Mucosa of descending colon (tissue), 3 donors: ENCODE measurements at regions not wholly inside any gene's neighbourhood (a gene's known extent, or its start where the extent isn't known, plus 50 kb on each side); places are given as distances from the start of the nearest gene placed in this dataset.
"Not testable (repeated sequence)": the region's sequence is repeated elsewhere in the genome, so short reads cannot be mapped to it uniquely, and the experiment has no call there.

Experiments
- ATAC-seq: fragments of 200-7000 bp; cut with Tn5 transposase; one replicate; pipeline ENCODE4 v1.9.1; 2020; ENCODE audit warnings: mild to moderate bottlenecking, moderate library complexity
- DNase-seq, 3 donors: peaks; one replicate each; pipeline ENCODE4 v3.0.0-alpha.2; 2020
- H3K36me3 ChIP-seq: fragments of 200-600 bp; one replicate; pipeline ENCODE4 v1.8.0; 2021; ENCODE audit warnings: low read depth, mild to moderate bottlenecking
- H3K4me1 ChIP-seq: fragments of 200-600 bp; one replicate; pipeline ENCODE4 v1.8.0; 2021; ENCODE audit warnings: low read depth, mild to moderate bottlenecking
- H3K4me3 ChIP-seq: fragments of 200-600 bp; one replicate; pipeline ENCODE4 v1.8.0; 2021; ENCODE audit warnings: mild to moderate bottlenecking
- H3K9me3 ChIP-seq: fragments of 200-600 bp; one replicate; pipeline ENCODE4 v1.8.0; 2021; ENCODE audit warnings: mild to moderate bottlenecking
- intact Hi-C, 2 donors: fragments of 100-400 bp; cut with DNase I in 1 of 2; cut with micrococcal nuclease in 1 of 2; formaldehyde crosslinking; loops; one replicate each; pipeline versions ENCODE4 v1.11.0 to v1.11.1; 2022; cut with DNase I, micrococcal nuclease
- TF ChIP-seq, protein P1 (sequence below): fragments of 200-600 bp; IDR thresholded peaks from one replicate; pipeline ENCODE4 v1.8.0; 2022; ENCODE audit warnings: antibody characterized with exemption, mild to moderate bottlenecking
- donor health status: DM: no; HTN: no; CAD: no; lungs with moderate emphysema.
- donor health status: DM: no; HTN: no; CAD: no.
- donor health status: DM: no; HTN: yes; CAD: no.

DNA sequence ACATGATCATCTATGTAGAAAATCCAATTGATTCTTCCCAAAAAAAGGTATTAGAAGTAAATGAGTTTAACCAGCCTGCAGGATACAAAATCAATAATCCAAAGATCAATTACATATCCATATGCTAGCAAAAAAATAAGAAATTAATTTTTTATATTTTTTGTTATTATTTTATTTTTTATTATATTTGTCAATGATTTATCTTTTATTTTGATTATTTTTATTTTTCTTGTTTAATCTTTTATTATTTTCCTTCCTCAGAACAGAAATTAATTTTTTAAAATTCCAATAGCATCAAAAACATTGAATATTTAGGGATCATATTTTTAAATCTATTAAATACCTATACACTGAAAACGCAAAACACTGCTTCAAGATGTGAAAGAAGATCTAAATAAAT lies 331.2 kb downstream of the PLPP3 start:
- TF ChIP-seq, protein P1, sequence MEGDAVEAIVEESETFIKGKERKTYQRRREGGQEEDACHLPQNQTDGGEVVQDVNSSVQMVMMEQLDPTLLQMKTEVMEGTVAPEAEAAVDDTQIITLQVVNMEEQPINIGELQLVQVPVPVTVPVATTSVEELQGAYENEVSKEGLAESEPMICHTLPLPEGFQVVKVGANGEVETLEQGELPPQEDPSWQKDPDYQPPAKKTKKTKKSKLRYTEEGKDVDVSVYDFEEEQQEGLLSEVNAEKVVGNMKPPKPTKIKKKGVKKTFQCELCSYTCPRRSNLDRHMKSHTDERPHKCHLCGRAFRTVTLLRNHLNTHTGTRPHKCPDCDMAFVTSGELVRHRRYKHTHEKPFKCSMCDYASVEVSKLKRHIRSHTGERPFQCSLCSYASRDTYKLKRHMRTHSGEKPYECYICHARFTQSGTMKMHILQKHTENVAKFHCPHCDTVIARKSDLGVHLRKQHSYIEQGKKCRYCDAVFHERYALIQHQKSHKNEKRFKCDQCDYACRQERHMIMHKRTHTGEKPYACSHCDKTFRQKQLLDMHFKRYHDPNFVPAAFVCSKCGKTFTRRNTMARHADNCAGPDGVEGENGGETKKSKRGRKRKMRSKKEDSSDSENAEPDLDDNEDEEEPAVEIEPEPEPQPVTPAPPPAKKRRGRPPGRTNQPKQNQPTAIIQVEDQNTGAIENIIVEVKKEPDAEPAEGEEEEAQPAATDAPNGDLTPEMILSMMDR: no peak
- DNase-seq (no peak), ATAC-seq (no peak)
- H3K4me3 ChIP-seq: no peak overlapping the region
- no peaks in the 10 kb centered on the region for H3K4me1 ChIP-seq
- H3K9me3 ChIP-seq: no peaks in the 10 kb centered on the region
- no peaks in the 10 kb centered on the region for H3K36me3 ChIP-seq
- intact Hi-C loops: no loop called here

DNA sequence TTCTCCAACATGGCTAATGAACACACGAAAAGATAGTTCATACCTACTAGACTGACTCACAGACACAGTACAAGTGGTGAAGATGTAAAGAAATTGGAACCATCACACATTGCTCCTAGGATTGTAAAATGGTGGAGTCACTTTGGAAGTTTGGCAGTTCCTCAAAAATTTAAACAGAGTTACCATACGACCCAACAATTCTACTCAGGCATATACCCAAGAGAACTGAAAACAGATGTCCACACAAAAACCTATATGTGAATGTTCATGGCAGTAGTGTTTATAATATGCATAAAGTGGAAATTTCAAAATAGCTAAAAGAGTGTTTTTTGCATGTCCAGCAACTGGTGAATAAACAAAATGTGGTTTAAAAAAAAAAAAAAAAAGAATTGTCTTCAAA lies 332.6 kb downstream of the PLPP3 start:
- H3K36me3 ChIP-seq, DNase-seq, intact Hi-C loops, H3K4me3 ChIP-seq, ATAC-seq, H3K9me3 ChIP-seq, H3K4me1 ChIP-seq: not testable (repeated sequence)

DNA sequence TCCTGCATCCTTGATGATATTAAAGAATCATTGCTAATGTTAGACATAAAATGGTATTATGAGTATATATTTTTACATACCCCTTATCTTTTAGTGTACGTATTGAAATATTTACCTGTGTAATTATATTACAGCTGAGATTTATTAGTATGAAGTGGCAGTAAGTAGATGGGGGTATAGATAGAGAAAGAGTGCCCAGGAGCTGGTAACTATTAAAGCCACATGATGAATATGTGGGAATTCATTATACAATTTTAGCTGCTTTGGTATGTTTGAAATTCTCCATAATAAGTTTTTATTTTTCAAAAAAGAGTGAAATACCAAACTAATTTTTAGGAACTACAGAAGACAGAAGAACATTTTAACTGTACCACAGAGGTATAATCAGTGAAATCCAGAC lies 339.0 kb downstream of the PLPP3 start:
- Histone ChIP-seq H3K9me3 (no peaks in the 10 kb centered on the region), H3K36me3 (no peaks in the 10 kb centered on the region), H3K4me1 (no peaks in the 10 kb centered on the region), H3K4me3 (no peak overlapping the region)
- intact Hi-C loops: no loop called here
- no peak for DNase-seq
- TF ChIP-seq, protein P1: no peak
- no peak for ATAC-seq

DNA sequence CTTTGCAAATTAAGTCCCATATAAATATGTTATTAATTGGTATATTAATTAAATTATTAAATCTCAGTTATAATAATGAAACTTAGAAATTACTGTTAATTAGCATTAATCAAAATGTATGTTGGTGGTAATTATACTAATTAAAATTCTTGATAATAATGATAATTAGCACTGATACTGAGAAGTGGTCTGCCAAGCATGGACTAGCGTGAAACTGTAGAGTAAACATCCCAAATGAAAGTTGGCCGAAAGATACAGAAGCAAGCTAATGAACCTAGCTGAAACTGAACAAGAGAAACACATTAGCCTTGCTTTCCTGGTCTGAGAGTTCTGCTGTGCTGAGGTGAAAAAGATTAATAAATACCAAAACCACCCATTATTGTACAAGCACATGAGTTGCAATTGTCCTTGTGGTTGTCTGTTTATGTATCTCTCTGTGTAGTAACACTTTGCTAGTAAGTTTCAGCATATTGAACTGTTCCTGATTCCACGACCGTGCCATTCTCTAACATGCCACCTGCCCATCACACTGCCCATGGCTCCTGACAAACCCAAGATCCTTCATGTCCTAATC lies 341.8 kb downstream of the PLPP3 start:
- TF ChIP-seq, protein P1: no peak
- Histone ChIP-seq H3K4me1 (no peaks in the 10 kb centered on the region), H3K9me3 (no peaks in the 10 kb centered on the region), H3K4me3 (no peak overlapping the region), H3K36me3 (no peaks in the 10 kb centered on the region)
- intact Hi-C loops: no loop called here
- no peak for ATAC-seq
- no peak for DNase-seq

DNA sequence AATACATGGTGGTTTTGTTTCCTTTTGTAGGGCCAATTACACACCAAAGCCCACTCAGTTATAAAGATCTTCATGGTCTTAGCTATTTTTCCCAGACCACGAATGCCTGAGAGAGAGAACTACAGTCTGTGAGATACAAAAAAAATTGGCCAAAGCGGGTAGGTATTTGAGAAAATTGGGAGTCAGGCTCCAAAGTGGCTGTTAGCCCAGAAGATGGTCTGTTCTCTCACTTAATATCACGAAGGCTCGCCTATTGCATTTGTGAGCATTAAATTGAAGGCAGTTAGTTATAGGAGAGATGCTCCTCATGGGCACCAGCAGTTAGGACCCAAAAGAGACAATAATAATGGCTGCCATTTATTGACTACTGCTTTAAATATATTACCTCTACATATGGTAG lies 342.7 kb downstream of the PLPP3 start:
- no peak for ATAC-seq
- Histone ChIP-seq H3K9me3 (no peaks in the 10 kb centered on the region), H3K4me3 (no peak overlapping the region), H3K4me1 (no peaks in the 10 kb centered on the region), H3K36me3 (no peaks in the 10 kb centered on the region)
- intact Hi-C loops: no loop called here
- DNase-seq: no peak
- TF ChIP-seq, protein P1: no peak

DNA sequence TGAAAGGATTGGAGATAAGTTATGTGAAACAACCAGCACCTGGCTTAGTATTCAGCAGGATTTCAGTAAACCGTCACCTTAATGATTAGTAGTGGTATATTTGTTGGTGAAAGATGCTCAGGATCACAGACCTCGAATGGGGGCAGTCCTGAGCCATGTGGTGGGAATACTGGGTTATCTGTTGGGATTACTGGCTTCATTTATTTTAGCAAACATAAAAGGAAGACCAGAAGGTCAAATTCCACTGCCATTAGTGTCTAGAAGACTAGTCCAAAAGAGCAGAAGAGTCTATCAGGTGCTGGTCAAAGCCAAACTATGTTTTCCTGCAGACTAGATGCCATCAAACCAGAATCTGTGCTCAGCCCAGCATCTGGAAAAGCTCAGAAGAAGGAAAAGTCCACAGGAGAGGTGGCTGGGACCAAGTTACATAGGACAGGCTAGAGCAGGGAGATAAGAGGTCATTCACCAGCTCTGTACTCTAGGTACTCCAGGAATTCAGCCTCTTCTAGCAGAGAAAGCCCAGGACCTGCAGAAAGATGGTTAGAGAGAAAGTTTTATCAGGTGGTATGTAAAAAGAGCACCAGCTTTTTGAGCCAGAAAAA lies 343.4 kb downstream of the PLPP3 start:
- intact Hi-C loops: no loop called here
- ATAC-seq (no peak), DNase-seq (no peak)
- Histone ChIP-seq H3K36me3 (no peaks in the 10 kb centered on the region), H3K9me3 (no peaks in the 10 kb centered on the region), H3K4me3 (no peak overlapping the region), H3K4me1 (no peaks in the 10 kb centered on the region)
- TF ChIP-seq, protein P1: no peak
